Right lobe of liver (tissue), 4 donors: ENCODE measurements at regions not wholly inside any gene's neighbourhood (a gene's known extent, or its start where the extent isn't known, plus 50 kb on each side); places are given as distances from the start of the nearest gene placed in this dataset.

Source experiments
- CTCF ChIP-seq, 4 donors: fragments of 200-600 bp in 3 of 4; fragments of 450-650 bp in 1 of 4; IDR thresholded peaks; one replicate each; pipeline versions ENCODE4 v1.5.1 to v1.8.0; 2016 to 2022; ENCODE audit warnings: antibody characterized with exemption in 4 of 4, mild to moderate bottlenecking in 2 of 4
- POLR2A ChIP-seq: fragments of 450-650 bp; IDR thresholded peaks from one replicate; pipeline ENCODE4 v1.6.1; 2017; ENCODE audit warnings: antibody characterized with exemption, mild to moderate bottlenecking
- donor health status: DM: no; HTN: no; CAD: no.
- donor health status: DM: no; HTN: no; CAD: no.
- donor health status: DM: no; HTN: yes; CAD: no.

- TF ChIP-seq CTCF (IDR thresholded peaks at IDR 0.05) = no peak
- no peak for TF ChIP-seq POLR2A
Measured at GRCh38 chr9:87236546-87236945, 261.1 kb upstream of the DAPK1 start.
